Smooth muscle cell (in vitro differentiated cells): ENCODE measurements at regions not wholly inside any gene's neighbourhood (a gene's known extent, or its start where the extent isn't known, plus 50 kb on each side); places are given as distances from the start of the nearest gene placed in this dataset.

Source experiments
- DNase-seq: peaks from one replicate; lab custom pipeline; 2025; ENCODE audit not compliant: unreplicated experiment; lab: John Stamatoyannopoulos, UW
- H2AFZ ChIP-seq: fragments of 200-600 bp; sonication (generic); 2 replicates; pipeline ENCODE4 v1.6.0; 2016; ENCODE audit warnings: antibody characterized with exemption, low read depth, mild to moderate bottlenecking
- H3F3A ChIP-seq: fragments of 200-600 bp; sonication (generic); 2 replicates; pipeline ENCODE4 v1.6.0; 2017; ENCODE audit warnings: antibody characterized with exemption, low read depth
- H3K27ac ChIP-seq: fragments of 200-600 bp; sonication (generic); 2 replicates; pipeline ENCODE4 v1.5.1; 2016; ENCODE audit warnings: low read depth, mild to moderate bottlenecking
- H3K27me3 ChIP-seq: fragments of 200-600 bp; sonication (generic); 2 replicates; pipeline ENCODE4 v1.6.1; 2016; ENCODE audit warnings: low read depth, mild to moderate bottlenecking
- H3K36me3 ChIP-seq: fragments of 200-600 bp; sonication (generic); 2 replicates; pipeline ENCODE4 v1.5.1; 2016; ENCODE audit warnings: low read depth
- H3K4me1 ChIP-seq: fragments of 200-600 bp; sonication (generic); 2 replicates; pipeline ENCODE4 v1.5.1; 2016; ENCODE audit warnings: low read depth
- H3K4me2 ChIP-seq: fragments of 200-600 bp; sonication (generic); 2 replicates; pipeline ENCODE4 v1.6.0; 2016; ENCODE audit warnings: mild to moderate bottlenecking
- H3K4me3 ChIP-seq: fragments of 200-600 bp; sonication (generic); 2 replicates; pipeline ENCODE4 v1.5.1; 2016; ENCODE audit warnings: mild to moderate bottlenecking
- H3K79me2 ChIP-seq: fragments of 200-600 bp; sonication (generic); 2 replicates; pipeline ENCODE4 v1.6.0; 2016; ENCODE audit warnings: low read depth, mild to moderate bottlenecking
- H3K9ac ChIP-seq: fragments of 200-600 bp; sonication (generic); 2 replicates; pipeline ENCODE4 v1.6.0; 2016; ENCODE audit warnings: low read depth
- H3K9me3 ChIP-seq: fragments of 200-600 bp; sonication (generic); replicated peaks from 2 replicates; pipeline ENCODE4 v1.5.1; 2016; ENCODE audit warnings: low read depth
- H4K20me1 ChIP-seq: fragments of 200-600 bp; sonication (generic); 2 replicates; pipeline ENCODE4 v1.6.0; 2016; ENCODE audit warnings: low read depth
- WGBS: methylation state at CpG from one replicate; pipeline ENCODE4 v1.1.7; 2016; ENCODE audit warnings: low lambda C conversion rate; 5-methylcytosine and 5-hydroxymethylcytosine counted together
- TF ChIP-seq, protein P1 (sequence below): fragments of 200-600 bp; sonication (generic); IDR thresholded peaks from 2 replicates; pipeline ENCODE4 v1.5.1; 2017; ENCODE audit warnings: borderline replicate concordance, mild to moderate bottlenecking, antibody characterized with exemption; ENCODE audit not compliant: insufficient read depth, poor library complexity, severe bottlenecking

DNA sequence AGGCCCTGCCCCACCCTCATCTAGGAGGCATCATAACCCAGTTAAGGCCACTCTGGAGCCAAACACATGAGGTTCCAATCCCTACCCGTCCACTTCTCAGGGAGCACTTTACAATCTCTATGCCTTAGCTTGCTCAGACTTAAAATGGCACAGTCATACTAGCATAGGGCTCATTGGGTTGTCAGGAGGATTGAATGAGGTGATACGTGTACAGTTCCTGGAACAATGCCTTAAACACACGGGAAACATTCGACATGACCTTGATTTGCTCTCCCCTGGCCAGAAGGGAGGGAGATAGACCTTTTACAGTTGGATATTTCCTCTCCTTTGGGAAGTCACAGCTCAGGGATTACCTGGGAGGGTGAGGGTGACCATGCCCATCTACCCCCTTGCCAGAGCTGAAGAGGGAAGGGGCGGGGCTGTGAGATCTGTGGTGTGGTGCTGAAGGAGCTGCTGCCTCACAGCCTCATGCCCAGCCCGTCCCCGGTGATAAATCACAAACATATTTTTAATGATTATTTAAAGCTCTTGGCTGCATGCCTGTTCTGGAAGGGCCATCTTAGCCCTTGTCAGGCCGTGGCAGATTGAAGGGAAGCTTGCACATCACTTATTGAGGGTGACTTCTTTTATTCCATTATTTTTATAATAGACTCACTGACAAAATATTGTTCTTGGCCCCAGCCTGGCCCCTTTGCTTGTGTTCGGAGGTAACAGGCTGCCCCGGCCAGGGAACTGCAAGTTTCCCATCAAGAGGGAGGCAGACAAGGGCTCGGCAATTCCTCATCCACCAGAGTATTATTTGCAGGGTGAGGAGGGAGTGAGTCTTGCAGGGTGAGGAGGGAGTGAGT, 83.4 kb downstream of the FOXD2 start:
- H3K27ac ChIP-seq: no peak overlapping the region
- H3K36me3 ChIP-seq: no peaks in the 10 kb centered on the region
- no peak overlapping the region for H3K4me2 ChIP-seq
- no peak overlapping the region for H3K9ac ChIP-seq
- no peaks in the 10 kb centered on the region for H3K4me1 ChIP-seq
- no peaks in the 10 kb centered on the region for H3F3A ChIP-seq
- no peak for DNase-seq
- H3K27me3 ChIP-seq: peaks cover 98% of the 10 kb centered on the region
- H4K20me1 ChIP-seq: no peaks in the 10 kb centered on the region
- 90% methylated on average over 11 of the region's 11 CpGs for WGBS
- H3K4me3 ChIP-seq: no peak overlapping the region
- no peak overlapping the region for H2AFZ ChIP-seq
- TF ChIP-seq, protein P1, sequence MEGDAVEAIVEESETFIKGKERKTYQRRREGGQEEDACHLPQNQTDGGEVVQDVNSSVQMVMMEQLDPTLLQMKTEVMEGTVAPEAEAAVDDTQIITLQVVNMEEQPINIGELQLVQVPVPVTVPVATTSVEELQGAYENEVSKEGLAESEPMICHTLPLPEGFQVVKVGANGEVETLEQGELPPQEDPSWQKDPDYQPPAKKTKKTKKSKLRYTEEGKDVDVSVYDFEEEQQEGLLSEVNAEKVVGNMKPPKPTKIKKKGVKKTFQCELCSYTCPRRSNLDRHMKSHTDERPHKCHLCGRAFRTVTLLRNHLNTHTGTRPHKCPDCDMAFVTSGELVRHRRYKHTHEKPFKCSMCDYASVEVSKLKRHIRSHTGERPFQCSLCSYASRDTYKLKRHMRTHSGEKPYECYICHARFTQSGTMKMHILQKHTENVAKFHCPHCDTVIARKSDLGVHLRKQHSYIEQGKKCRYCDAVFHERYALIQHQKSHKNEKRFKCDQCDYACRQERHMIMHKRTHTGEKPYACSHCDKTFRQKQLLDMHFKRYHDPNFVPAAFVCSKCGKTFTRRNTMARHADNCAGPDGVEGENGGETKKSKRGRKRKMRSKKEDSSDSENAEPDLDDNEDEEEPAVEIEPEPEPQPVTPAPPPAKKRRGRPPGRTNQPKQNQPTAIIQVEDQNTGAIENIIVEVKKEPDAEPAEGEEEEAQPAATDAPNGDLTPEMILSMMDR: no peak
- no peaks in the 10 kb centered on the region for H3K79me2 ChIP-seq
- no peaks in the 10 kb centered on the region for H3K9me3 ChIP-seq

DNA sequence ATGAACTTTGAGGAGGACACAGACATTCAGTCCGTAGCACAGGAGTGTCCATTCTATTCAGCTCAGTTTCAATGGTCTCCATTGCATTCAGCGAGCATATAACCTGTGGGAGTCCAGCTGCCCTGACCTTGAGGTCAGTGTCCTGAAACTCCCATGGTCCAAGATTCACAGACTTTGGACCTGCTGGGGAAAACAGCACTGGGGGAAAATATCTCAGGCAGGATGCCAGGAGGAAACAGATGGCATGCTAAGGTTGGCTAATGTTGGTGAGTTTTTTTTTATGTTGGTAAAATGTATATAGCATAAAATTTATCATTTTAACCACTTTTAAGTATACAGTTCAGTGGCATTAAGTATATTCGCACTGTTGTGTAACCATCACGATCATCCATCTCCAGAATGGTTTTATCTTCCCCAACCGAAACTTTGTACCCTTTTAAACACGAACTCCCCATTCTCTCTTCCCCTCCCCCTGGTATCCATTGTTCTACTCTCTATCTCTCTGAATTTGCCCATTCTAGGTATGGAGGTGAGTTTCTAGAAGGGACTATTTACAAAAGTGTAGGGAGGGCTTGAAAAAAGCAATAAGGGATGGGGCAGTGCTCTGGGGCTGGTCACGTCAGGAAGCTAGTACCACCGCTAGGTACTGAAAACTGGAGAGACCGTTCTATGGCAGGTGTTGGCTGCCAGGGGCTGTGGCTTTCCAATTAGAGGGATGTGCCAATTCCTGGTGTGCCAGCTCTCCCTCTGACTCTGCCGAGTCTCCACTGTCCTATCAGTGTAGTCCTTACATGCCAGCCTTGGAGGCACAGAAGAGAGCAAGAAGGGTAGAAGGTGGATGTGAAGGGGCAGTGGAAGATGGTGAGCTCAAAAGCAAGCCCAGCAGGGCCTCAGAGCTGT, 85.3 kb downstream of the FOXD2 start:
- Histone ChIP-seq H3K9me3 (no peaks in the 10 kb centered on the region), H3K27ac (no peak overlapping the region), H3K4me1 (no peaks in the 10 kb centered on the region), H3K4me3 (no peak overlapping the region), H3K36me3 (no peaks in the 10 kb centered on the region), H3K4me2 (no peak overlapping the region), H4K20me1 (no peaks in the 10 kb centered on the region), H3K27me3 (peaks cover 98% of the 10 kb centered on the region), H3K79me2 (no peaks in the 10 kb centered on the region), H3F3A (no peaks in the 10 kb centered on the region), H3K9ac (no peak overlapping the region), H2AFZ (no peak overlapping the region)
- DNase-seq: no peak
- 70% methylated on average over 10 of the region's 10 CpGs for WGBS
- TF ChIP-seq, protein P1: no peak

DNA sequence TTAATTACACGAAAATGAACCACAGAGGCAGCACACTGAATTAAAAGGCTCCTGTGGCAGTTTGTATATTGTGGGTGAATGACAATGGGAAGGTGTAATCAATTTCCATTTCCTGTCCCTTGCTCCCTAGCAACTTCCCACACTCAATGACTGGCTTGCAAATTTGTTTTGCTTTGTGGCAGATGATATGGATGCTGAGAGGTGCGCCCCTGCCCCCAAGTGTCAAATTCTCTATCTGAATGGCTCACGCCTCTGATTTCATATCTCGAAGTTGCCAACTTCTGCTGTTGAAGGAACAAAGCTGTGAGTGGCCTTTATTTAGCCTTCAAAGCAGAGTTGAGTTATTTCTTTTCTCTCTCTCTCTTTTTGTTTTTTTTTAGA, 86.0 kb downstream of the FOXD2 start:
- Histone ChIP-seq H3K4me1 (no peaks in the 10 kb centered on the region), H3K79me2 (no peaks in the 10 kb centered on the region), H3K9me3 (no peaks in the 10 kb centered on the region), H3K36me3 (no peaks in the 10 kb centered on the region), H3K27me3 (peaks cover 95% of the 10 kb centered on the region), H4K20me1 (no peaks in the 10 kb centered on the region), H2AFZ (no peak overlapping the region), H3F3A (no peaks in the 10 kb centered on the region), H3K4me2 (no peak overlapping the region), H3K9ac (no peak overlapping the region), H3K27ac (no peak overlapping the region), H3K4me3 (no peak overlapping the region)
- TF ChIP-seq, protein P1: no peak
- no peak for DNase-seq
- 43% methylated on average over 4 of the region's 4 CpGs for WGBS
